Lower leg skin (tissue), 3 donors: ENCODE measurements at regions not wholly inside any gene's neighbourhood (a gene's known extent, or its start where the extent isn't known, plus 50 kb on each side); places are given as distances from the start of the nearest gene placed in this dataset.

Experiments used
- POLR2A ChIP-seq, 2 donors: fragments of 450-650 bp; IDR thresholded peaks; one replicate each; pipeline ENCODE4 v1.6.1; 2016 to 2017; ENCODE audit warnings: antibody characterized with exemption in 2 of 2, mild to moderate bottlenecking in 1 of 2, moderate library complexity in 1 of 2
- TF ChIP-seq, protein P1 (sequence below), 3 donors: fragments of 450-650 bp; IDR thresholded peaks; one replicate each; pipeline ENCODE4 v1.5.1; 2016; ENCODE audit warnings: antibody characterized with exemption in 3 of 3, mild to moderate bottlenecking in 3 of 3, moderate library complexity in 2 of 3

DNA sequence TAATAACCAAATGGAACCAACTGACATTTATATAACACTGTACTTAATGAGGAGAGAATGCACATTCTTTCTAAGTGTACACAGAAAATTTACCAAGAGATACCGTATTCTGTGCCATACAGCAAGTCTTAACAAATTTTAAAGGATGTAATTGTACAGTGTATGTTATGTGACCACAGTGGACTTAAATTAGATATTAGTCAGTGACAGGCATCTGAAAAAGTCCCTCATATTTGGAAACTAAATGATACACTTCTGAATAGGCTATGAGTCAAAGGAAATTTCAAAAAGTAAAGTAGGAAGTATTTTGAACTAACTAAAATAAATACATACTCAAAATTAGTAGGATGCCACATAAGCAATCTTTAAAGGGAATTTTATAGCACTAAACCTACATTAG lies 59.6 kb upstream of the P3H2 start:
- TF ChIP-seq, protein P1, sequence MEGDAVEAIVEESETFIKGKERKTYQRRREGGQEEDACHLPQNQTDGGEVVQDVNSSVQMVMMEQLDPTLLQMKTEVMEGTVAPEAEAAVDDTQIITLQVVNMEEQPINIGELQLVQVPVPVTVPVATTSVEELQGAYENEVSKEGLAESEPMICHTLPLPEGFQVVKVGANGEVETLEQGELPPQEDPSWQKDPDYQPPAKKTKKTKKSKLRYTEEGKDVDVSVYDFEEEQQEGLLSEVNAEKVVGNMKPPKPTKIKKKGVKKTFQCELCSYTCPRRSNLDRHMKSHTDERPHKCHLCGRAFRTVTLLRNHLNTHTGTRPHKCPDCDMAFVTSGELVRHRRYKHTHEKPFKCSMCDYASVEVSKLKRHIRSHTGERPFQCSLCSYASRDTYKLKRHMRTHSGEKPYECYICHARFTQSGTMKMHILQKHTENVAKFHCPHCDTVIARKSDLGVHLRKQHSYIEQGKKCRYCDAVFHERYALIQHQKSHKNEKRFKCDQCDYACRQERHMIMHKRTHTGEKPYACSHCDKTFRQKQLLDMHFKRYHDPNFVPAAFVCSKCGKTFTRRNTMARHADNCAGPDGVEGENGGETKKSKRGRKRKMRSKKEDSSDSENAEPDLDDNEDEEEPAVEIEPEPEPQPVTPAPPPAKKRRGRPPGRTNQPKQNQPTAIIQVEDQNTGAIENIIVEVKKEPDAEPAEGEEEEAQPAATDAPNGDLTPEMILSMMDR (IDR thresholded peaks at IDR 0.05) = no peak
- TF ChIP-seq POLR2A (IDR thresholded peaks at IDR 0.05) = no peak
